GM18907 (cell line): ENCODE measurements at regions not wholly inside any gene's neighbourhood (a gene's known extent, or its start where the extent isn't known, plus 50 kb on each side); places are given as distances from the start of the nearest gene placed in this dataset.

Source experiments
- ATAC-seq: cut with Tn5 transposase; IDR thresholded peaks from one replicate; pipeline ENCODE4 v1.9.1; 2021; ENCODE audit warnings: mild to moderate bottlenecking, moderate library complexity; ENCODE audit not compliant: unreplicated experiment

- ATAC-seq: no peak
Observed at GRCh38 chr6:137277971-137278637, 58.9 kb upstream of the IFNGR1 start.

GRCh38 chr6:137272403-137272802 lies 53.2 kb upstream of the IFNGR1 start:
- ATAC-seq: no peak

- peak; percentile 64 for ATAC-seq
Observed at GRCh38 chr6:137271245-137272183, 52.3 kb upstream of the IFNGR1 start.

- ATAC-seq: no peak
Observed at GRCh38 chr6:137269803-137270202, 50.6 kb upstream of the IFNGR1 start.

- no peak for ATAC-seq
Observed at GRCh38 chr6:137269347-137269746, 50.2 kb upstream of the IFNGR1 start.
